IPS-NIHi7 (cell line): ENCODE measurements at regions not wholly inside any gene's neighbourhood (a gene's known extent, or its start where the extent isn't known, plus 50 kb on each side); places are given as distances from the start of the nearest gene placed in this dataset.
A peak's percentile ranks its signal among the peaks of the same experiment; 100 is the strongest.
"Not testable (repeated sequence)": the region's sequence is repeated elsewhere in the genome, so short reads cannot be mapped to it uniquely, and the experiment has no call there.

ENCODE experiments used
- DNase-seq: peaks from one replicate; pipeline ENCODE4 v3.0.0; 2012; ENCODE audit warnings: mixed read lengths; ENCODE audit errors: extremely low spot score

- DNase-seq = no peak
These were observed 161.1 kb upstream of the OLIG3 start for GRCh38 chr6:137655291-137655690.

- DNase-seq = no peak
These were observed 162.5 kb upstream of the OLIG3 start for GRCh38 chr6:137656735-137657134.

- no peak for DNase-seq
These were observed 163.2 kb upstream of the OLIG3 start for GRCh38 chr6:137657351-137657911.

GRCh38 chr6:137658287-137658686 is 164.1 kb upstream of the OLIG3 start:
- DNase-seq = no peak

- no peak for DNase-seq
These were observed 165.7 kb upstream of the OLIG3 start for GRCh38 chr6:137659871-137660270.

- DNase-seq = no peak
These were observed 166.1 kb upstream of the OLIG3 start for GRCh38 chr6:137660296-137660731.

- peak; percentile 68 for DNase-seq
These were observed 167.4 kb upstream of the OLIG3 start for GRCh38 chr6:137661601-137662000.

GRCh38 chr6:137664183-137664582 is 170.0 kb upstream of the OLIG3 start:
- no peak for DNase-seq

GRCh38 chr6:137665342-137665934 is 171.2 kb upstream of the OLIG3 start:
- no peak for DNase-seq

- DNase-seq = no peak
These were observed 172.1 kb upstream of the OLIG3 start for GRCh38 chr6:137666202-137666774.

GRCh38 chr6:137673603-137674002 is 179.4 kb upstream of the OLIG3 start:
- no peak for DNase-seq

GRCh38 chr6:137676888-137677287 is 182.7 kb upstream of the OLIG3 start:
- DNase-seq = no peak

GRCh38 chr6:137677709-137678108 is 183.5 kb upstream of the OLIG3 start:
- no peak for DNase-seq

- DNase-seq = no peak
These were observed 184.3 kb upstream of the OLIG3 start for GRCh38 chr6:137678451-137678850.

- DNase-seq = no peak
These were observed 186.2 kb upstream of the TNFAIP3 start for GRCh38 chr6:137680705-137681346.

- no peak for DNase-seq
These were observed 185.5 kb upstream of the TNFAIP3 start for GRCh38 chr6:137681445-137682009.

GRCh38 chr6:137682658-137683057 is 184.4 kb upstream of the TNFAIP3 start:
- not testable (repeated sequence) for DNase-seq

GRCh38 chr6:137683916-137684315 is 183.1 kb upstream of the TNFAIP3 start:
- no peak for DNase-seq

GRCh38 chr6:137685798-137686375 is 181.2 kb upstream of the TNFAIP3 start:
- DNase-seq = no peak

- DNase-seq = no peak
These were observed 179.2 kb upstream of the TNFAIP3 start for GRCh38 chr6:137687818-137688217.

GRCh38 chr6:137688230-137688971 is 178.7 kb upstream of the TNFAIP3 start:
- DNase-seq = no peak

GRCh38 chr6:137689377-137689776 is 177.7 kb upstream of the TNFAIP3 start:
- DNase-seq = no peak
